Osteocyte (in vitro differentiated cells): ENCODE measurements at regions not wholly inside any gene's neighbourhood (a gene's known extent, or its start where the extent isn't known, plus 50 kb on each side); places are given as distances from the start of the nearest gene placed in this dataset.
"Not testable (repeated sequence)": the region's sequence is repeated elsewhere in the genome, so short reads cannot be mapped to it uniquely, and the experiment has no call there.

Source experiments
- DNase-seq: peaks from one replicate; pipeline ENCODE4 v3.0.0; 2021; ENCODE audit warnings: mixed read lengths; ENCODE audit not compliant: unreplicated experiment; ENCODE audit errors: extremely low spot score
- H3K27ac Mint-ChIP-seq: one replicate; pipeline ENCODE4 v1.8.0; 2021; ENCODE audit warnings: mild to moderate bottlenecking, mixed read lengths; ENCODE audit not compliant: unreplicated experiment
- H3K27me3 Mint-ChIP-seq: one replicate; pipeline ENCODE4 v1.8.0; 2021; ENCODE audit warnings: mixed read lengths; ENCODE audit not compliant: unreplicated experiment
- H3K36me3 Mint-ChIP-seq: one replicate; pipeline ENCODE4 v1.8.0; 2021; ENCODE audit warnings: mixed read lengths; ENCODE audit not compliant: unreplicated experiment
- H3K4me1 Mint-ChIP-seq: one replicate; pipeline ENCODE4 v1.8.0; 2021; ENCODE audit warnings: mixed read lengths; ENCODE audit not compliant: unreplicated experiment
- H3K4me3 Mint-ChIP-seq: one replicate; pipeline ENCODE4 v1.8.0; 2021; ENCODE audit warnings: mild to moderate bottlenecking, moderate library complexity, mixed read lengths; ENCODE audit not compliant: unreplicated experiment
- H3K9me3 Mint-ChIP-seq: one replicate; pipeline ENCODE4 v1.8.0; 2021; ENCODE audit warnings: mixed read lengths; ENCODE audit not compliant: unreplicated experiment
- CTCF ChIP-seq: fragments of 200-600 bp; sonication (generic); IDR thresholded peaks from 2 replicates; pipeline ENCODE4 v1.5.0; 2021; ENCODE audit warnings: antibody characterized with exemption, mild to moderate bottlenecking, moderate library complexity

- TF ChIP-seq CTCF: no peak
- Mint-ChIP-seq H3K27ac (no peak overlapping the region), H3K36me3 (no peaks in the 10 kb centered on the region), H3K27me3 (no peaks in the 10 kb centered on the region), H3K9me3 (no peaks in the 10 kb centered on the region), H3K4me3 (no peak overlapping the region), H3K4me1 (peaks cover 56% of the 10 kb centered on the region)
- DNase-seq: no peak
These were observed 112.8 kb downstream of the ADCYAP1 start for GRCh38 chr18:1017227-1018058.

- Mint-ChIP-seq H3K36me3 (no peaks in the 10 kb centered on the region), H3K27me3 (no peaks in the 10 kb centered on the region), H3K9me3 (no peaks in the 10 kb centered on the region), H3K4me3 (no peak overlapping the region), H3K27ac (no peak overlapping the region), H3K4me1 (peaks cover 56% of the 10 kb centered on the region)
- no peak for DNase-seq
- TF ChIP-seq CTCF: no peak
These were observed 113.6 kb downstream of the ADCYAP1 start for GRCh38 chr18:1018181-1018681.

GRCh38 chr18:1019191-1019590, 114.5 kb downstream of the ADCYAP1 start:
- no peak for TF ChIP-seq CTCF
- Mint-ChIP-seq H3K4me3 (no peak overlapping the region), H3K36me3 (no peaks in the 10 kb centered on the region), H3K9me3 (no peaks in the 10 kb centered on the region), H3K4me1 (peaks cover 49% of the 10 kb centered on the region), H3K27ac (no peak overlapping the region), H3K27me3 (no peaks in the 10 kb centered on the region)
- DNase-seq: no peak

GRCh38 chr18:1020731-1021344, 116.2 kb downstream of the ADCYAP1 start:
- Mint-ChIP-seq H3K9me3 (peaks cover 1% of the 10 kb centered on the region), H3K4me1 (peaks cover 33% of the 10 kb centered on the region), H3K4me3 (no peak overlapping the region), H3K36me3 (no peaks in the 10 kb centered on the region), H3K27me3 (no peaks in the 10 kb centered on the region), H3K27ac (no peak overlapping the region)
- DNase-seq: no peak
- TF ChIP-seq CTCF: no peak

GRCh38 chr18:1026930-1027329, 122.3 kb downstream of the ADCYAP1 start:
- DNase-seq: no peak
- Mint-ChIP-seq H3K4me1 (no peaks in the 10 kb centered on the region), H3K9me3 (peaks cover 3% of the 10 kb centered on the region), H3K36me3 (no peaks in the 10 kb centered on the region), H3K27ac (no peak overlapping the region), H3K27me3 (no peaks in the 10 kb centered on the region), H3K4me3 (no peak overlapping the region)
- no peak for TF ChIP-seq CTCF

- H3K36me3 Mint-ChIP-seq, H3K27me3 Mint-ChIP-seq, H3K27ac Mint-ChIP-seq, DNase-seq, H3K4me3 Mint-ChIP-seq, H3K9me3 Mint-ChIP-seq, H3K4me1 Mint-ChIP-seq: not testable (repeated sequence)
These were observed 128.4 kb downstream of the ADCYAP1 start for GRCh38 chr18:1033092-1033491.
